ENCODE measurements at regions not wholly inside any gene's neighbourhood (a gene's known extent, or its start where the extent isn't known, plus 50 kb on each side); places are given as distances from the start of the nearest gene placed in this dataset.

- TF ChIP-seq GLIS3 (CRISPR knock-in tag; IDR thresholded peaks at IDR 0.05) (no peak), RARB (CRISPR knock-in tag; IDR thresholded peaks at IDR 0.05) (no peak), ZNF70 (CRISPR knock-in tag; IDR thresholded peaks at IDR 0.05) (no peak), ZNF565 (CRISPR knock-in tag; conservative IDR thresholded peaks at IDR 0.05; ENCODE audit: low read depth) (no peak), PPARA (CRISPR knock-in tag; IDR thresholded peaks at IDR 0.05; ENCODE audit: borderline replicate concordance) (no peak), TCF4 (CRISPR knock-in tag; IDR thresholded peaks at IDR 0.05; ENCODE audit: borderline replicate concordance) (no peak), ARNTL (CRISPR knock-in tag; IDR thresholded peaks at IDR 0.05; ENCODE audit: borderline replicate concordance, low read depth) (no peak), ZFP3 (CRISPR knock-in tag; IDR thresholded peaks at IDR 0.05) (no peak), CREB5 (CRISPR knock-in tag; IDR thresholded peaks at IDR 0.05; ENCODE audit: low read depth) (no peak), ZC3H10 (CRISPR knock-in tag; IDR thresholded peaks at IDR 0.05) (no peak), ISL1 (CRISPR knock-in tag; IDR thresholded peaks at IDR 0.05) (no peak), SNAI2 (CRISPR knock-in tag; IDR thresholded peaks at IDR 0.05) (no peak), ZFP30 (CRISPR knock-in tag; IDR thresholded peaks at IDR 0.05) (no peak), BACH2 (CRISPR knock-in tag; IDR thresholded peaks at IDR 0.05; ENCODE audit: borderline replicate concordance) (no peak)
- TF ChIP-seq, protein P1, sequence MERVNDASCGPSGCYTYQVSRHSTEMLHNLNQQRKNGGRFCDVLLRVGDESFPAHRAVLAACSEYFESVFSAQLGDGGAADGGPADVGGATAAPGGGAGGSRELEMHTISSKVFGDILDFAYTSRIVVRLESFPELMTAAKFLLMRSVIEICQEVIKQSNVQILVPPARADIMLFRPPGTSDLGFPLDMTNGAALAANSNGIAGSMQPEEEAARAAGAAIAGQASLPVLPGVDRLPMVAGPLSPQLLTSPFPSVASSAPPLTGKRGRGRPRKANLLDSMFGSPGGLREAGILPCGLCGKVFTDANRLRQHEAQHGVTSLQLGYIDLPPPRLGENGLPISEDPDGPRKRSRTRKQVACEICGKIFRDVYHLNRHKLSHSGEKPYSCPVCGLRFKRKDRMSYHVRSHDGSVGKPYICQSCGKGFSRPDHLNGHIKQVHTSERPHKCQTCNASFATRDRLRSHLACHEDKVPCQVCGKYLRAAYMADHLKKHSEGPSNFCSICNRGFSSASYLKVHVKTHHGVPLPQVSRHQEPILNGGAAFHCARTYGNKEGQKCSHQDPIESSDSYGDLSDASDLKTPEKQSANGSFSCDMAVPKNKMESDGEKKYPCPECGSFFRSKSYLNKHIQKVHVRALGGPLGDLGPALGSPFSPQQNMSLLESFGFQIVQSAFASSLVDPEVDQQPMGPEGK (CRISPR knock-in tag; IDR thresholded peaks at IDR 0.05; ENCODE audit: borderline replicate concordance): no peak
- TF ChIP-seq, protein P2, sequence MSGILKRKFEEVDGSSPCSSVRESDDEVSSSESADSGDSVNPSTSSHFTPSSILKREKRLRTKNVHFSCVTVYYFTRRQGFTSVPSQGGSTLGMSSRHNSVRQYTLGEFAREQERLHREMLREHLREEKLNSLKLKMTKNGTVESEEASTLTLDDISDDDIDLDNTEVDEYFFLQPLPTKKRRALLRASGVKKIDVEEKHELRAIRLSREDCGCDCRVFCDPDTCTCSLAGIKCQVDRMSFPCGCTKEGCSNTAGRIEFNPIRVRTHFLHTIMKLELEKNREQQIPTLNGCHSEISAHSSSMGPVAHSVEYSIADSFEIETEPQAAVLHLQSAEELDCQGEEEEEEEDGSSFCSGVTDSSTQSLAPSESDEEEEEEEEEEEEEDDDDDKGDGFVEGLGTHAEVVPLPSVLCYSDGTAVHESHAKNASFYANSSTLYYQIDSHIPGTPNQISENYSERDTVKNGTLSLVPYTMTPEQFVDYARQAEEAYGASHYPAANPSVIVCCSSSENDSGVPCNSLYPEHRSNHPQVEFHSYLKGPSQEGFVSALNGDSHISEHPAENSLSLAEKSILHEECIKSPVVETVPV (CRISPR knock-in tag; IDR thresholded peaks at IDR 0.05): no peak
- ATAC-seq: no peak
These were observed 312.2 kb downstream of the LRATD1 start for GRCh38 chr2:14944562-14945346.

- ATAC-seq: no peak
- TF ChIP-seq TSHZ2 (CRISPR knock-in tag; IDR thresholded peaks at IDR 0.05): no peak
- TF ChIP-seq TCF4 (CRISPR knock-in tag; IDR thresholded peaks at IDR 0.05; ENCODE audit: borderline replicate concordance): no peak
- TF ChIP-seq CSDC2 (CRISPR knock-in tag; IDR thresholded peaks at IDR 0.05): no peak
- TF ChIP-seq ZC3H10 (CRISPR knock-in tag; IDR thresholded peaks at IDR 0.05): no peak
- TF ChIP-seq PPARA (CRISPR knock-in tag; IDR thresholded peaks at IDR 0.05; ENCODE audit: borderline replicate concordance): no peak
- TF ChIP-seq, protein P3, sequence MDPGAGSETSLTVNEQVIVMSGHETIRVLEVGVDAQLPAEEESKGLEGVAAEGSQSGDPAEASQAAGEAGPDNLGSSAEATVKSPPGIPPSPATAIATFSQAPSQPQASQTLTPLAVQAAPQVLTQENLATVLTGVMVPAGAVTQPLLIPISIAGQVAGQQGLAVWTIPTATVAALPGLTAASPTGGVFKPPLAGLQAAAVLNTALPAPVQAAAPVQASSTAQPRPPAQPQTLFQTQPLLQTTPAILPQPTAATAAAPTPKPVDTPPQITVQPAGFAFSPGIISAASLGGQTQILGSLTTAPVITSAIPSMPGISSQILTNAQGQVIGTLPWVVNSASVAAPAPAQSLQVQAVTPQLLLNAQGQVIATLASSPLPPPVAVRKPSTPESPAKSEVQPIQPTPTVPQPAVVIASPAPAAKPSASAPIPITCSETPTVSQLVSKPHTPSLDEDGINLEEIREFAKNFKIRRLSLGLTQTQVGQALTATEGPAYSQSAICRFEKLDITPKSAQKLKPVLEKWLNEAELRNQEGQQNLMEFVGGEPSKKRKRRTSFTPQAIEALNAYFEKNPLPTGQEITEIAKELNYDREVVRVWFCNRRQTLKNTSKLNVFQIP (CRISPR knock-in tag; IDR thresholded peaks at IDR 0.05; ENCODE audit: borderline replicate concordance, low read depth): no peak
- no peak for TF ChIP-seq BACH2 (CRISPR knock-in tag; IDR thresholded peaks at IDR 0.05; ENCODE audit: borderline replicate concordance)
- no peak for TF ChIP-seq ZNF70 (CRISPR knock-in tag; IDR thresholded peaks at IDR 0.05)
- no peak for TF ChIP-seq RARB (CRISPR knock-in tag; IDR thresholded peaks at IDR 0.05)
- TF ChIP-seq ARNTL (CRISPR knock-in tag; IDR thresholded peaks at IDR 0.05; ENCODE audit: borderline replicate concordance, low read depth): no peak
- no peak for TF ChIP-seq ZFP30 (CRISPR knock-in tag; IDR thresholded peaks at IDR 0.05)
- TF ChIP-seq CREB5 (CRISPR knock-in tag; IDR thresholded peaks at IDR 0.05; ENCODE audit: low read depth): no peak
- TF ChIP-seq, protein P1 (CRISPR knock-in tag; IDR thresholded peaks at IDR 0.05; ENCODE audit: borderline replicate concordance): no peak
- no peak for TF ChIP-seq ZFP3 (CRISPR knock-in tag; IDR thresholded peaks at IDR 0.05)
These were observed 319.2 kb downstream of the LRATD1 start for GRCh38 chr2:14951569-14952285.
